IMR-90 (cell line): ENCODE measurements at regions not wholly inside any gene's neighbourhood (a gene's known extent, or its start where the extent isn't known, plus 50 kb on each side); places are given as distances from the start of the nearest gene placed in this dataset.

Source experiments
- BHLHE40 ChIP-seq: fragments of 150-350 bp; IDR thresholded peaks from 2 replicates; pipeline ENCODE4 v1.6.1; 2016; ENCODE audit warnings: mild to moderate bottlenecking, low read depth, low read length
- CEBPB ChIP-seq: IDR thresholded peaks from 2 replicates; pipeline ENCODE4 v1.6.1; 2012; ENCODE audit warnings: low read depth, low read length, improper control_type of control experiment
- CHD1 ChIP-seq: IDR thresholded peaks from 2 replicates; pipeline ENCODE4 v1.6.1; 2012; ENCODE audit warnings: low read depth, low read length, improper control_type of control experiment
- FOS ChIP-seq: fragments of 150-350 bp; IDR thresholded peaks from 2 replicates; pipeline ENCODE4 v1.6.1; 2016; ENCODE audit warnings: low read depth, low read length
- MAFK ChIP-seq: IDR thresholded peaks from 2 replicates; pipeline ENCODE4 v1.6.1; 2012; ENCODE audit warnings: low read depth, low read length, improper control_type of control experiment
- MAZ ChIP-seq: IDR thresholded peaks from 2 replicates; pipeline ENCODE4 v1.6.1; 2012; ENCODE audit warnings: low read depth, mild to moderate bottlenecking, low read length, improper control_type of control experiment, moderate library complexity, borderline replicate concordance
- POLR2A ChIP-seq: IDR thresholded peaks from 2 replicates; pipeline ENCODE4 v1.6.1; 2012; ENCODE audit warnings: mild to moderate bottlenecking, low read depth, low read length
- RAD21 ChIP-seq: IDR thresholded peaks from 2 replicates; pipeline ENCODE4 v1.6.1; 2012; ENCODE audit warnings: low read length, improper control_type of control experiment
- RFX5 ChIP-seq: IDR thresholded peaks from 2 replicates; pipeline ENCODE4 v1.8.0; 2012; ENCODE audit warnings: low read depth, mild to moderate bottlenecking, low read length, moderate library complexity
- TF ChIP-seq, protein P1 (sequence below): conservative IDR thresholded peaks from 2 replicates; pipeline ENCODE4 v1.5.1; 2012; ENCODE audit warnings: mild to moderate bottlenecking, low read depth, low read length, improper control_type of control experiment
- TF ChIP-seq, protein P2 (sequence below): fragments of 150-350 bp; IDR thresholded peaks from 2 replicates; pipeline ENCODE4 v1.6.1; 2017; ENCODE audit warnings: mild to moderate bottlenecking, antibody characterized with exemption, low read length, low read depth
- TF ChIP-seq, protein P3 (sequence below): fragments of 150-350 bp; IDR thresholded peaks from 2 replicates; pipeline ENCODE4 v1.6.1; 2016; ENCODE audit warnings: low read depth, mild to moderate bottlenecking, low read length, moderate library complexity, borderline replicate concordance

DNA sequence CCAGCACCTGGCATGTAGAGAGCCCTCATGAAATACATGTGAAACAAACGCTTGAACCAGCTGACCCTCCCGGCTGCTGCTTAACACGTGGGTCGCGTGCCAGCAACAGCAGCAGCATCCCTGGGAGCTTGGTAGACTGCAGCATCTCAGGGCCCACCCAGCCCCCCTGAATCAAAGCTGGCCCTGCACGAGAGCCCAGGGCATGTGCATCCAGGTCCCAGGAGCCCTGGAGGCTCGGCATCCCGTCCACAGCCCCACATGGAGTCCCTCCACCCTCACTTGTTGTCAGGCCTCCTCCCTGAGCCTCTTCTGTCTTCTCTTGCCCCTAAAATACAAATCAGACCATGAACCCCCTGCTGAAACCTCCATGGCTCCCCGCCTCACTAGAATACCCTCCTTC lies 123.1 kb downstream of the MATN1 start:
- TF ChIP-seq, protein P1, sequence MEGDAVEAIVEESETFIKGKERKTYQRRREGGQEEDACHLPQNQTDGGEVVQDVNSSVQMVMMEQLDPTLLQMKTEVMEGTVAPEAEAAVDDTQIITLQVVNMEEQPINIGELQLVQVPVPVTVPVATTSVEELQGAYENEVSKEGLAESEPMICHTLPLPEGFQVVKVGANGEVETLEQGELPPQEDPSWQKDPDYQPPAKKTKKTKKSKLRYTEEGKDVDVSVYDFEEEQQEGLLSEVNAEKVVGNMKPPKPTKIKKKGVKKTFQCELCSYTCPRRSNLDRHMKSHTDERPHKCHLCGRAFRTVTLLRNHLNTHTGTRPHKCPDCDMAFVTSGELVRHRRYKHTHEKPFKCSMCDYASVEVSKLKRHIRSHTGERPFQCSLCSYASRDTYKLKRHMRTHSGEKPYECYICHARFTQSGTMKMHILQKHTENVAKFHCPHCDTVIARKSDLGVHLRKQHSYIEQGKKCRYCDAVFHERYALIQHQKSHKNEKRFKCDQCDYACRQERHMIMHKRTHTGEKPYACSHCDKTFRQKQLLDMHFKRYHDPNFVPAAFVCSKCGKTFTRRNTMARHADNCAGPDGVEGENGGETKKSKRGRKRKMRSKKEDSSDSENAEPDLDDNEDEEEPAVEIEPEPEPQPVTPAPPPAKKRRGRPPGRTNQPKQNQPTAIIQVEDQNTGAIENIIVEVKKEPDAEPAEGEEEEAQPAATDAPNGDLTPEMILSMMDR, result no peak
- TF ChIP-seq POLR2A (no peak), RFX5 (no peak), CHD1 (no peak), FOS (no peak), MAFK (no peak), RAD21 (no peak), MAZ (no peak), CEBPB (no peak), BHLHE40 (no peak)
- TF ChIP-seq, protein P2, sequence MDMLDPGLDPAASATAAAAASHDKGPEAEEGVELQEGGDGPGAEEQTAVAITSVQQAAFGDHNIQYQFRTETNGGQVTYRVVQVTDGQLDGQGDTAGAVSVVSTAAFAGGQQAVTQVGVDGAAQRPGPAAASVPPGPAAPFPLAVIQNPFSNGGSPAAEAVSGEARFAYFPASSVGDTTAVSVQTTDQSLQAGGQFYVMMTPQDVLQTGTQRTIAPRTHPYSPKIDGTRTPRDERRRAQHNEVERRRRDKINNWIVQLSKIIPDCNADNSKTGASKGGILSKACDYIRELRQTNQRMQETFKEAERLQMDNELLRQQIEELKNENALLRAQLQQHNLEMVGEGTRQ, result no peak
- TF ChIP-seq, protein P3, sequence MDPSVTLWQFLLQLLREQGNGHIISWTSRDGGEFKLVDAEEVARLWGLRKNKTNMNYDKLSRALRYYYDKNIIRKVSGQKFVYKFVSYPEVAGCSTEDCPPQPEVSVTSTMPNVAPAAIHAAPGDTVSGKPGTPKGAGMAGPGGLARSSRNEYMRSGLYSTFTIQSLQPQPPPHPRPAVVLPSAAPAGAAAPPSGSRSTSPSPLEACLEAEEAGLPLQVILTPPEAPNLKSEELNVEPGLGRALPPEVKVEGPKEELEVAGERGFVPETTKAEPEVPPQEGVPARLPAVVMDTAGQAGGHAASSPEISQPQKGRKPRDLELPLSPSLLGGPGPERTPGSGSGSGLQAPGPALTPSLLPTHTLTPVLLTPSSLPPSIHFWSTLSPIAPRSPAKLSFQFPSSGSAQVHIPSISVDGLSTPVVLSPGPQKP, result no peak
